ENCODE measurements at regions not wholly inside any gene's neighbourhood (a gene's known extent, or its start where the extent isn't known, plus 50 kb on each side); places are given as distances from the start of the nearest gene placed in this dataset.

GRCh38 chr1:215394084-215394991, 172.8 kb upstream of the KCTD3 start:
- Histone ChIP-seq H3K14ac (replicated peaks; ENCODE audit: low read depth, low read length) (no peak overlapping the region), H2AK5ac (ENCODE audit: low read depth, low read length) (no peak overlapping the region), H2AK9ac (replicated peaks; ENCODE audit: low read depth, low read length, poor library complexity) (no peak overlapping the region), H3K27me3 (ENCODE audit: control insufficient read depth, insufficient read depth, low read length) (no peaks in the 10 kb centered on the region; the same call in 1 of the 2 replicates), H3K4ac (ENCODE audit: low read depth, low read length) (no peak overlapping the region), H3K23ac (ENCODE audit: low read depth, low read length) (no peak overlapping the region), H3K4me3 (ENCODE audit: insufficient read depth, low read depth, low read length) (no peak overlapping the region), H3K9me3 (ENCODE audit: control insufficient read depth, insufficient read depth, low read length) (no peaks in the 10 kb centered on the region), H4K20me1 (ENCODE audit: insufficient read depth, low read length) (no peaks in the 10 kb centered on the region), H3K9ac (ENCODE audit: low read depth, low read length) (no peak overlapping the region), H2BK15ac (ENCODE audit: low read depth, low read length) (no peak overlapping the region), H3K4me2 (ENCODE audit: low read depth, low read length) (no peak overlapping the region), H3K27ac (ENCODE audit: insufficient read depth, low read length) (no peak overlapping the region), H2BK5ac (ENCODE audit: low read depth, low read length, poor library complexity, severe bottlenecking) (no peak overlapping the region), H3K9me1 (ENCODE audit: insufficient read depth, low read length) (no peaks in the 10 kb centered on the region), H3K4me1 (ENCODE audit: control insufficient read depth, insufficient read depth, low read length) (no peaks in the 10 kb centered on the region), H4K91ac (ENCODE audit: insufficient read depth, low read depth, low read length) (no peak overlapping the region), H4K5ac (ENCODE audit: low read depth, low read length) (no peak overlapping the region), H3K79me1 (ENCODE audit: low read depth in 1 of 2, low read length in 2 of 2) (no peaks in the 10 kb centered on the region), H4K8ac (ENCODE audit: low read depth in 2 of 2, low read length in 2 of 2) (no peak overlapping the region), H2AFZ (replicated peaks; ENCODE audit: low read length, poor library complexity) (no peak overlapping the region), H3K36me3 (ENCODE audit: control insufficient read depth, insufficient read depth, low read length) (no peaks in the 10 kb centered on the region), H2BK20ac (ENCODE audit: low read depth, low read length) (no peak overlapping the region), H2BK120ac (ENCODE audit: low read depth, low read length) (no peak overlapping the region), H3K56ac (ENCODE audit: extremely low read depth, insufficient read depth, low read length) (no peak overlapping the region), H3K18ac (ENCODE audit: low read depth, low read length) (no peak overlapping the region)
- 98% methylated on average over 15 of the region's 53 CpGs; no CpG with 5 or more reads in 1 of the 2 experiments for WGBS, 2 experiments (ENCODE audit: extremely low coverage in 2 of 2, insufficient read length in 1 of 2)
- no peak for TF ChIP-seq RAD21 (IDR thresholded peaks at IDR 0.05; ENCODE audit: low read length)
- no peak for TF ChIP-seq NFE2L2 (IDR thresholded peaks at IDR 0.05; ENCODE audit: low read depth, low read length)
- no peak for TF ChIP-seq RFX5 (IDR thresholded peaks at IDR 0.05; ENCODE audit: low read depth, low read length)
- TF ChIP-seq CTCF (conservative IDR thresholded peaks at IDR 0.05; ENCODE audit: low read depth, low read length): no peak
- TF ChIP-seq BHLHE40 (IDR thresholded peaks at IDR 0.05; ENCODE audit: low read depth, low read length): no peak
- no peak for TF ChIP-seq RCOR1 (IDR thresholded peaks at IDR 0.05; ENCODE audit: insufficient replicate concordance, low read length)
- TF ChIP-seq MXI1 (IDR thresholded peaks at IDR 0.05; ENCODE audit: borderline replicate concordance, low read depth, low read length): no peak
- TF ChIP-seq FOS (IDR thresholded peaks at IDR 0.05; ENCODE audit: low read depth, low read length): no peak
- TF ChIP-seq MAZ (IDR thresholded peaks at IDR 0.05; ENCODE audit: borderline replicate concordance, low read depth, low read length): no peak
- no peak for TF ChIP-seq MAFK (IDR thresholded peaks at IDR 0.05; ENCODE audit: low read depth, low read length)
- no peak for TF ChIP-seq SMC3 (IDR thresholded peaks at IDR 0.05; ENCODE audit: low read depth, low read length)
- TF ChIP-seq POLR2A (IDR thresholded peaks at IDR 0.05; ENCODE audit: low read depth, low read length): no peak
- TF ChIP-seq ELK1 (IDR thresholded peaks at IDR 0.05; ENCODE audit: borderline replicate concordance, low read depth, low read length): no peak
- no peak for TF ChIP-seq CHD1 (IDR thresholded peaks at IDR 0.05; ENCODE audit: low read depth, low read length)
- no peak for TF ChIP-seq CEBPB (IDR thresholded peaks at IDR 0.05; ENCODE audit: low read depth, low read length)
- ATAC-seq (ENCODE audit: low read depth) (no peak), DNase-seq (no peak)
- in situ Hi-C loops (cut with MboI; ENCODE audit: low sequenced_read_pairs): no loop called here
- CTCF ChIA-PET: no interaction called here
- no TSS peak for BruUV-seq (replicated peaks)
- POLR2A ChIA-PET (ENCODE audit: unreplicated experiment): no interaction called here
- dilution Hi-C loops (cut with HindIII; ENCODE audit: low sequenced_read_pairs, unreplicated experiment): no loop called here
- intact Hi-C loops (cut with micrococcal nuclease): no loop called here

Measured in IMR-90 (cell line).